HG03571 (cell line): ENCODE measurements at regions not wholly inside any gene's neighbourhood (a gene's known extent, or its start where the extent isn't known, plus 50 kb on each side); places are given as distances from the start of the nearest gene placed in this dataset.
"Not testable (repeated sequence)": the region's sequence is repeated elsewhere in the genome, so short reads cannot be mapped to it uniquely, and the experiment has no call there.

Source experiments
- ATAC-seq: cut with Tn5 transposase; IDR thresholded peaks from one replicate; pipeline ENCODE4 v1.9.1; 2021; ENCODE audit not compliant: unreplicated experiment

- no peak for ATAC-seq
These were observed 228.2 kb downstream of the RFPL4B start for GRCh38 chr6:112575309-112575834.

- ATAC-seq = no peak
These were observed 229.3 kb downstream of the RFPL4B start for GRCh38 chr6:112576423-112576822.

GRCh38 chr6:112579601-112580000 lies 232.5 kb downstream of the RFPL4B start:
- no peak for ATAC-seq

GRCh38 chr6:112581015-112581414 lies 233.9 kb downstream of the RFPL4B start:
- no peak for ATAC-seq

GRCh38 chr6:112590326-112590725 lies 243.2 kb downstream of the RFPL4B start:
- no peak for ATAC-seq

- no peak for ATAC-seq
These were observed 244.2 kb downstream of the RFPL4B start for GRCh38 chr6:112591329-112591728.

- no peak for ATAC-seq
These were observed 245.0 kb downstream of the RFPL4B start for GRCh38 chr6:112592159-112592558.

GRCh38 chr6:112594886-112595594 lies 247.9 kb downstream of the RFPL4B start:
- ATAC-seq = no peak

GRCh38 chr6:112595841-112596240 lies 248.7 kb downstream of the RFPL4B start:
- ATAC-seq = no peak

- no peak for ATAC-seq
These were observed 250.0 kb downstream of the RFPL4B start for GRCh38 chr6:112597176-112597575.

GRCh38 chr6:112600168-112600567 lies 253.0 kb downstream of the RFPL4B start:
- no peak for ATAC-seq

GRCh38 chr6:112603726-112604125 lies 256.6 kb downstream of the RFPL4B start:
- no peak for ATAC-seq

GRCh38 chr6:112606656-112607435 lies 259.7 kb downstream of the RFPL4B start:
- ATAC-seq = no peak

- ATAC-seq = not testable (repeated sequence)
These were observed 261.8 kb downstream of the RFPL4B start for GRCh38 chr6:112608925-112609324.

- no peak for ATAC-seq
These were observed 266.3 kb downstream of the RFPL4B start for GRCh38 chr6:112613410-112613809.

GRCh38 chr6:112618849-112619248 lies 271.7 kb downstream of the RFPL4B start:
- ATAC-seq = no peak

GRCh38 chr6:112620812-112621569 lies 273.9 kb downstream of the RFPL4B start:
- ATAC-seq = no peak

GRCh38 chr6:112622036-112622435 lies 274.9 kb downstream of the RFPL4B start:
- ATAC-seq = no peak

- no peak for ATAC-seq
These were observed 279.4 kb downstream of the RFPL4B start for GRCh38 chr6:112626468-112627082.

- ATAC-seq = no peak
These were observed 287.2 kb downstream of the RFPL4B start for GRCh38 chr6:112634376-112634775.

GRCh38 chr6:112636650-112637262 lies 289.6 kb downstream of the RFPL4B start:
- ATAC-seq = no peak
